ENCODE measurements at regions not wholly inside any gene's neighbourhood (a gene's known extent, or its start where the extent isn't known, plus 50 kb on each side); places are given as distances from the start of the nearest gene placed in this dataset.
"Not testable (repeated sequence)": the region's sequence is repeated elsewhere in the genome, so short reads cannot be mapped to it uniquely, and the experiment has no call there.

DNA sequence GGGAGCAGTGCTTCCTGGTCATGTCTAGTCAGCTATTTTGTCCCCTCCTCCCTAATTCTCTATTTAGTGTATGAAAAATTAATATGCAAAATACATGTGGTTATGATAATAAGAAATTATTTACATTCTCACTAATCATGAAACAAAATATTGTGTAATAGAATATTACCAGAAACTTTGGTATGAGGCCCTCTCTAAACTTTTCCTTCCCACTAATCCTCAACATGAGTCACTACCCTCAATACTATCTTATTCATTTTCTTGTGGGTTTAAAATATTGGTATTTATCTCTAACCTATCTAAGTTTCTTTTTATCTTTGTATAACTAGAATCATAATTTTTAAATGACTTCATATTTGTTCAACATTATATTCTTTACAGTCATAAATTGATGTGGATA lies 545.9 kb upstream of the PTPRD start:
- no peak for DNase-seq

DNA sequence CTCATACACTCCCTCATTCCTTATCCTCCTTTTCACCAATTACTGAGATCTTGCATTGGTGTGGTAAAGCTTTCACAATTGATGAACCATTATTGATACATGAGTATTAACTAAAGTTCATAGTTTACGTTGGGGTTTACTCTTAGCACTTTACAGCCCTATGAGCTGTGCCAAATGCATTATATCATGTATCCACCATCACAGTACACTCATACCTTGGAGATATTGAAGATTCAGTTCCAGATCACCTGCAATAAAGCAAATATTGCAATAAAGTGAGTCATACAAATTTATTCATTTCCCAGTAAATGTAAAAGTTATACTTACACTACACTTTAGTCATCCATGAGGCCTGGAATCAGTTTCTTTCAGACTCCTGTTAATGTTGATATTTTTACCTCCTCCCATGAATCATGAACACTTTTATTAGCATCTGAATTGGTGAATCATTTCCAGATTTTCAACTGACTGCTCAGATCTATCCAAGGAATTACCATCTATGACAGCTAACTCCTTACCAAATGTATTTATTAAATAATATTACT lies 546.6 kb upstream of the PTPRD start:
- DNase-seq = no peak

DNA sequence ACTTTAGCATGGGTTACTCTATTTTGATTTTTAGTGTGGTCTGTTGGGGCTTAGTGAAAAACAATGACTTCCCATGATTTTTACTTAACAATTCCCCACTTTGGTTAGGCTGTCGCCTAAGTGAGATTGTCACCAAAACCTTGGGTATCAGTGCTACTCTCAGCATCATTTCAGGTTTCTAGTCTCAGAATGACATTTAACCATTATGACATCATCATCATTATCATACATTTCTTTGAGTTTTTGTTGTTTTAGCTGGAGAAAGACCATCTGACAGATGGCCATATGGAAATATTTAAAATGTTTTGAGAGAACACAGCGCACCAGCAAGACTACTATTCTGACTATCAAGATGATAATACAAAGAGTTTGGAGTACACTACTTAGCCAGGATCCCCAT lies 551.0 kb upstream of the PTPRD start:
- no peak for DNase-seq

DNA sequence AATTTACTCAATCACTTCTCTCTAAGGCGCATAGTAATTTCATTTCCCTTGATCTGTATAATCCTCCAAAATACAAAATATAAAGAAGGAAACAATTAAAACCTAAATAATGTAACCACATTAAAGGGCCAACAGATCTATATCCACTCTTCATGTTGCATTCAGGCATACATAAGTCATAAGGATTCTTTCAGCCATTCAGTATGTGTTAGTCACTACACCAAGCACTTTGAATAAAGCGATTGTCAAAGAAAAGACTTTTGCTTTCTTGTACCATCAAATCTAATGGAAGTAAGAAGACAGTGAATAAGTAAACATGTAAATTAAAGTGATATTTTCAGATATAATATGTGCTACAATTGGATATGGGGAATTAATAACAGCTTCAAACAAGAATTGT lies 569.2 kb upstream of the PTPRD start:
- no peak for DNase-seq

DNA sequence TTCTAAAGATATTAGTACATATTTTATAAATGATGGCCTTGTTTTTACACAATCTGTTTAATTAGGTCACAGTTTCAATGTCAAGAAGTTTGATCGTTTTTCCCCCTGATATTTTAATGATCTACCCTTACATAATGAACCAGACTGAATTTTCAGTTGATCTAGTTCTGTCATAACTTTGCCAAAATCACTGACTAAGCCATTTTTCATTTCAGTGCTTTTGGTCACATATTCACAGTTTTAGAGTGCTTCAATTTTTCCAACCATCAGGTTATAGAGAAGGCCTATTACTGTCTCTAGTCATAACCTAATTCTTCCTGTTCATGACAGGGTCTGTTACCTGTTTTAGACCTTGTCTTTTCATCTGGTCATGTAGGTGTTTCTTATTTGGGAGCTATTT lies 577.9 kb upstream of the PTPRD start:
- DNase-seq = no peak

DNA sequence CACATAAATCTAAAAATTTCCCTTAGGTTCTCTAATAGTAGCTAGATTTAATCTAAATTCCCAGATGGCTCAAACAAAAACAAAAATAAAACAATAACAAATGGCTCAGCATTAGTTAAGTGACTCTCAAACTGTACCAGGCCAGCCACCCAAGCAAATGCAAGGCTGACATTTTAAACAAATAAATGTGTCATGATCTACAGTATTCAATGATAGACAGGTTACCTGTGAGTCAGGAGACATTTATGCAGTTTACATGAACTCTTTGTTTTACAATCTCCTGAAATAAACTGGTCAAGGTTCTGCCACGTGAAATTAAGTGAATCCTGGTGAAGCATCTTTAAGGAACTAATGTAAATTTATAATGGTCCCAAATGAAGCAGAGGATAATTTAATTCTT lies 580.2 kb upstream of the PTPRD start:
- no peak for DNase-seq

DNA sequence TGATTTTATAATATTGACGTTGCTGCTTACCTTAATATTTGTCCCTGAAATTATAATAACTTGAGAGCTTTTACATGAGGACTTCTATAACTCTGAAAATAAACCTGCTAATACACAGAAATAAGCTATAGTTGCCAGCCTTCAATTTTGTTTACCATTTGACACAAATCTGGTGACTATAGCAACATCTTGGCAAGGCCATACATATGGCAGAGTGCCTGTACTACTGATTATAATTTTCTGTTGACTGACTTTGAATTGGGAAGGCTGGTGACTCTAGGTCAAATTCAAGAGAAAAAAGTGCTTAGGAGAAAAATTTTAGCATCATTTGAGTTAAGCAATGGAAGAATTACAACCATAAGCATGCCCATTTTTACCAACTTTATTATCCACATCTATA lies 581.4 kb upstream of the PTPRD start:
- DNase-seq = no peak

DNA sequence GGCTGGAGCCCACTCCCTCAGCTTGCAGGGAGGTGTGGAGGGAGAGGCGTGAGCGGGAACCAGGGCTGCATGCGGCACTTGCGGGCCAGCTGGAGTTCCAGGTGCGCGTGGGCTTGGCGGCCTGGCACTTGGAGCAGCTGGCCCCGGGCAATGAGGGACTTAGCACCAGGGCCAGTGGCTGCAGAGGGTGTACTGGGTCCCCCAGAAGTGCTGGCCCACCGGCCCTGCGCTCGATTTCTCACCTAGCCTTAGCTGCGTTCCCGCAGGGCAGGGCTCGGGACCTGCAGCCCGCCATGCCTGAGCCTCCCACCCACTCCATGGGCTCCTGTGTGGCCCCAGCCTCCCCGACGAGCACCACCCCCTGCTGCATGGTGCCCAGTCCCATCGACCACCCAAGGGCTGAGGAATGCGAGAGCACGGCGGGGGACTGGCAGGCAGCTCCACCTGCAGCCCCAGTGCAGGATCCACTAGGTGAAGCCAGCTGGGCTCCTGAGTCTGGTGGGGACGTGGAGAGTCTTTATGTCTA lies 584.1 kb upstream of the PTPRD start:
- DNase-seq = not testable (repeated sequence)

DNA sequence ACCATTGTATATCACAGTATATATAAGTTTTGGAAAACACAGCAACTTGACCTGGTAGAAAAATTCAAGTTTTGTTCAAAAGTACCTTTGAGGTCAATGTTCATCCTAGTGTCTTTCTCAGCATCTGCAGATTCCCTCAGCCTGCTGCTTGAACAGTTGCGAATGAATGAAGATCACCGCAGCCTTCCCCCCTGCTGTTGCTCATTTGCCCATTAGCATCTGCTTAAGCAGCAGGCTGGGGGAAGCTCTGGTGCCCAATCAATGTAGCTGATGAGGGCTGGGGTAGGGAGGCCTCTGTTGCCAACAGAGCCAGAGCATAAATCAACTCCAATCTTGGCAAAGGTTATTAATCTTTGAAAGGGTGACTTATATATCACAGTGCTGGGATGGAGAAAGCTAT lies 586.5 kb upstream of the PTPRD start:
- no peak for DNase-seq

DNA sequence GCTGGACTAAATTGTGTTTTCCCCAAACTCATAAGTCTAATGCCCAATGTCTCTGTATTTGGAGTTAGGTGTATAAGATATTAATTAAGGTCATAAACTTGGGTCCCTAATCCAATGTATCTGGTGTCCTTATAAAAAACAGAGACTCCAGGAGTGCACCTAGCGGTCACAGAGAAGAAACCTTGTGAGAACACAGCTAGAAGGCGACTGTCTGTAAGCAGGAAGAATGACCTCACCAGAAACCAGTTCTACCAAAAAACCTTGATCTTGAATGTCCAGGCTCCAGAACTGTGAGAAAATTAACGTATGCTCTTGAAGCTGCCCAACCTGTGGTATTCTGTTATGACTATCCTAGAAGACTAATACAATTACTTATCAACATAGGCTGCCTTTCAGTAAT lies 591.7 kb upstream of the PTPRD start:
- DNase-seq = no peak

DNA sequence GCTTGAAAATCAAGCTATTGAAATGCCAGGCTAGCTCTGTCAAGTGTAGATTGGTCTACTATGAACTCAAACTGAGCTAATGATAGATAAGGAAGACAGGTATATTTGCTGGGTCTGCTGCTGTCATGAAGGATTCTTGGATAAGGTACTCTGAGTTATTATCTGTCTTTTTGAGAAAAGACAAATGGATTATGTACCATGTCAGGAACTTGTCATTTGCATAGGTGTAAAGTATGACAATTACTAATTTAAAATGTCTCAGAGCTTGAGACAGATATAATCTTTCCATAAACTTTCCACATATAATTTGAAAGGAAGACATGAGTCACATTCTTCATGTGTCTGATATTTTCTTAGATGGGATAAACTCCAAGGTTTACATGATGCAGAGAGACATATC lies 594.1 kb upstream of the PTPRD start:
- DNase-seq = no peak

DNA sequence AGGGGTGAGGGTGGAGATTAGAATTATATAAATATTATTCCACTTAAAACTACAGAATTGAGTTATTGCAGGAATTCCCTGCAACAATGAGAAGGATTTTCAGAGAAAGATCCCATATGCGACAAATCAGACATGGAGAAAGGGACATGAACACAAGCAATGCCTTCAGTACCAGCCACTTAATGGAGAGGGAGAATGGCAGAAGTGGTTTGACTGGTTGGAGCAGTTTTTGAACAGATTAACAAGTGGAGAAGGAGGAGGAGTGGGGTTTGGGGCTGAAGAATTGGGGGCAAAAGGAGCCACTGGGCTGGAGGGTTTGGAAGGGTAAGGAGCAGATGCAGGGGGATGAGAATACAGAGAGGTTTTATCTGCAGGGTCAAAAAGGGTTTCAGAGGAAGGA lies 620.9 kb upstream of the PTPRD start:
- no peak for DNase-seq

DNA sequence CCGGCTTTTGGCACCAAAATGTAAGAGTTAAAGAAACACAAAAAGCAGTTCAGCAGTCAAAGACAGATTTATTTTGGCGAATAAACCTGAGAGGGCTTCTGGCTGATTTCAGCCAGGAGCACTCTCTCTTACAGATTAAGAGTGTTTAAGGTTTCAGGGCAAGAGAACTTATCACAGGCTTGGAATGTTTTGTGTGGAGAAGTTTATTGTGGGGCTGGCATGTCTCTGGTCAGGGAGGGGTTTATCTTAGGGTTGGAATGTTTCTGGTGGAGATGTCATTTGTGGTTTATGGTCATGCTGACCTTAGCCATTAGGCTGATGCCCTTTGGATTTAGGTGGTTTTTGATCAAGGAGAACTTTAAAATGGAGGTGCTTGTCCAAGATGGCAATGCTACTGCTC lies 622.3 kb upstream of the PTPRD start:
- DNase-seq = no peak

DNA sequence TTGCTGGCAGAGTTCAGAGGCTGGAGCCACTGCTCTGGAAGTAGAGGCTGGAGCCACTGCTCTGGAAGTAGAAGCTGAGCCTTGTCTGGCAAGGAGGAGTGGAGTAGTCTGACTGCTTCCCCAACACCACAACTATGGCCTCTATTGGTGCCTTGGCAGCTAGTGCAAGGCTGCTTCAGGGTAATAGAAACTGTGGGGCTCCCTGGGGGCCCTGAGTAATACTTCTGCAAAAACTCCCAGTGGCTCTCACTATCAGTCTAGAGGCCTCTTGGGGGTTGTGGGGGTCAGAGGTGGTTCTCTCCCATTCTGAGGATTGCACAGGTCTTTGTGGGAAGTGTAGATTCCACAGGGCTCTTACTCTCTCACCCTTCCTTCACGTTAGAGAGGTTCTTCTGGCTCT lies 629.0 kb upstream of the PTPRD start:
- no peak for DNase-seq

DNA sequence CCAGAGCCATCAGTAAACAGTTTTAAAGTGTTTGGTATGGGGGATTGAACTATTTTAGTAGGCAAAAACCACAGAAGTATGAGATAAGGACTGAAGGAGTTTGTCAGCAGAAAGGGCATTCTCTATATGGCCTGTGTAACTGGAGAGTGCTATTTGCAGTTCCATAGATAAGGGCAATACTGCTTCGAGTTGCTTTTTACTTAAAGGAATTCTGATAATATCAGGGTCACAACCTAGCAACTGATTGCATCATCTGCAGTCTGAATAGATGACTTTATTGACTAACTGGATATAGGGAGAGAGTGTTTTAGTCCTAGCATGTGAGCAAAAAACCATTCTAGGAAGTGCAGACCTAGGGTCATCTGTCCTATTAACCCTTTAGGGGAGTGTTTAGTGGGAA lies 645.2 kb upstream of the PTPRD start:
- no peak for DNase-seq

DNA sequence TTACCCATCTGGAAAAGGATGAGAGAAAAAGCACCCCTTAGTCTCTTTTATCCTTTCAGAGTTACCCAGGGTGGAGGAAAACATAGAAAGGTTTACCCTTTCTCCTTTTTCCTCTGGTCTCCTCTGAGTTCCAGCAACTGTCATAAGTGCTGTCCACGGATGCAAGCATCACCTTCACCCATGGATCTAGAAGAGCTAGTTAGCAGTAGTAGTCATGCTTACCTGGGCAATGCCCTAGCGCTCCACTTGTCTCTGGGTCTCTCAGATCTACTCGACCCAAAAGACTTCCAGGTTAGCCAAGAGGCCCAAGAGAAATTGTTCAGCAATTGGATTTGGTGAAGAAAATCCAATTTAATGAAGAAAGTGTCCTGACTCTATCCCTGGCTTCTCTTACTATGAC lies 656.2 kb upstream of the PTPRD start:
- no peak for DNase-seq

DNA sequence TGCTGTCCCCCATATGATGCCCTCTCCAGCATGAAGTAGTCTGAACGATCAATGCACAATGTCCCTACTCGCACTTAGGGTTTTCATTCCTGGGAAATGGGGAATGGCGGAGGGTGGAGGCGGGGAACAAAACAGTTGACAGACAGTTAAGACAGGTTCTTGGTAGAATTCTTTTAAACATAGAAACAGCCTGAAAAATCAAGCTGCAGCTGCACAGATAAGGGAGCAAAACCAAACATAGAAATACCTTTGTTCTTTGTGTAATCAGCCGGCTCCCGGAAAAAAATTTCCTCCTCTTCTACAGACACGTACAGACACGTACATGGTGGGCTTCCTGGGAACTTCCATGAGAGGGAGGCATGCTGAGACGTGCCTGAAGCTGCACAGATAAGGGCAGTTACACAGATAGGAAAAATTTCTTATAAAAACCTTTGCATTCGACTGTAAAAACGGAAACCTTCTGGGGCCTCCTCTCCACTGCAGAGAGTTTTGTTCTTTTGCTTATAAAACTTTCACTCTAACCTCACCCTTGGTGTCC lies 662.4 kb upstream of the PTPRD start:
- no peak for DNase-seq

DNA sequence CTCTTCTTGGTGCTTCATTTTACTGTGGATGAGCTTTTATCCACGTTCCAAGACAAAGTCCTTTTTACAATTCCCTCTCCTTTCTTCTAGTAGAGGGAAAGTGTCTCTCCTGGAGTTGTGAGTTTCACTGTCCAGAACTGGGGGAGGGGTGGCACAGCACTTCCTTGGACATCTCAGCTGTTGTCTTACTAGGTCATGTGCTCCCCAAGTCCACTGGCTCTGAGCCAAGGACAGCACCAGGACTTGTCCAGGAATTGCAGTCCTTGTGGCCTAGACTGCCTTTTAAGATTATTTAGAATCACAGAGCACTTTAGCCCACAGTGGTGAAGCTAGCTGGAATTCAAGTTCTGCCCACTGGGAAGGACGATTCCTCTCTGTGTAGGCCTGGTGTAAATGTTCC lies 700.2 kb upstream of the PTPRD start:
- DNase-seq = no peak

DNA sequence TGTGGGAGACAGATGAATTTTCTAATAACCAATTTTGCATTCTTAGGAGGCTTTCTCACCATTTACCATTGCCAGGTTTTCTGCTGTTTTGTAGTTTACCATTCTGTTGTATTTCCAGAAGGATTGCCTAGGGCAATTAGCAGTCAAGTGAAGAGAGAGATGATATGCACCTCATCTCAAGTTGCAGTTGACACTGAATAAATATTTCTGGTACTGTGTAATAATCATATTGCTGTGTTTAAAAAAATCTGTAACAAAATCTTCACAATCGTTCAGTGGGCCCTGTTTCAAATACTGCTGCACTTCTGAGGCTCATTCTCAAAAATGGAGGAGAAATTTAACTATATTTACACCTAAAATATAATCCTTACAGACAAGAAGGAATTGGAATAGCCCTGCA lies 706.1 kb upstream of the PTPRD start:
- DNase-seq = no peak

DNA sequence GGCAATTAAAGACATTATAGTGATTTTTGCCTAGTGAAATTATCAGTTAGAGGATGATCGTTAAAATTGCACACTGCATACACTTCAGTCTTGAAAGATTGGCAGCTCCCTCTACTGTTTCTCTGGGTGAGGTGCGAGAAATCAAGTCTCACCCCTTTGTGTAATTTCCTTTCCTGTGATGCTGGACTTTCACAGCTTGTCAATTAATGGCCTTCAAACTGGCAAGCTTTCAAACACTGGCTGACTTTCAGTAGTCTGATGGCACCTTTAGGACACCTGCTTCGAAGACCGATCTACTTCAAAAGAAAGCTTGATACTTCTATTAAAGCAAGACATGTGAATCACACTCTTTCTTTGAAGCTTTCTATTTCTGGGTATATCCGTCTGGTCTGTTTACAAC lies 706.7 kb upstream of the PTPRD start:
- DNase-seq = no peak

DNA sequence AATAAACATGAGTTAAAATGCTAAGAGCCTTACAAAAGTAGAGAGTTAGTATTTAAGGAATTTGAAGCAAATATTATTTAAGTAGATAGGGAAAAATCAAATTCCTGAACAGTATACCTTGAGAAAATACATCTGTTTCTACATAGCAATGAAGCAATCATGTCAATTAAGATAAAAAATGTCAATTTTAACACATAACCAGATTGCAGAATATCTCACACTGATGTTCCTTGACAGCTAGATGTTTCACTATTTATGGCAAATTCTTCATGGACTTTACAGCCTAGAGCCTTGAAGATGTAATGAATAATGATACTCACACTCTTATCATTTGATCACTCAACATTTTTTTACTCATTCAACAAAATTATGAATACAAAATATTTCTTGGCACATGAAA lies 708.2 kb upstream of the PTPRD start:
- DNase-seq = no peak

DNA sequence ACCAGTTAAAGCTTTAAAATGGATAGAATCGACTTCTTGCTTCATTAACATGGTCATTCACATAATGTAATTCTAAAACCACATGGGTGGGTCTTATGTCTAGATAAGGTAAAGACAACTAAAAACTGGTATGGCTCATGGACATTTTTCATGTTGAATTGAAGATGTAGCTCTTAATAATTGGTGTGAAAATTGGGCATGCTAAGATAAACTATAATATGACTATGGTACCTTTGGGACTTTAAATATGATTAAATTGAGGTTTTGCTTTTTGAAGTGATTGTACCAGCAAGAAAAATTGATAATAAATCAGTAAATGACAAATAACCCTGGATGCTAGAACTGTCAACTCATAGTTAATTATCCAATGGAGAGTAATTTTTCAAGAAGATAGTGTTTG lies 710.7 kb upstream of the PTPRD start:
- DNase-seq = no peak

DNA sequence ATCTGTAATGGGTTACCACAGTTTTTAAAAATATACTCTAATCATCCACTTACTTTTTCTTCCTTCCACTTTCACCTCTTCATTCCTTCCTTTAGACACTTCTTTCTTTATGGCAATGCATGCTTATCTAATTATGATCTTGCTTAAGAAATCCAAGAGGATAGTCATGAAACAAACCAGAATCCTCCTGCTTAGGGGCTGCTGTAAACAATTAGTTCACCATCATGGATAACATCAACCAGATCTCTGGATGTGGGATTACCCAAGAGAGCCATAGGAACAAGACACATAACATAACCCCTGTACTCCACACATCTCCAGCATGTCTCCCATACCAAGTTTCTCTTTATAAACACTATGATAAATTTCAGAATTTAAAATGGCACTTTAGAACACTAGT lies 713.4 kb upstream of the PTPRD start:
- no peak for DNase-seq

DNA sequence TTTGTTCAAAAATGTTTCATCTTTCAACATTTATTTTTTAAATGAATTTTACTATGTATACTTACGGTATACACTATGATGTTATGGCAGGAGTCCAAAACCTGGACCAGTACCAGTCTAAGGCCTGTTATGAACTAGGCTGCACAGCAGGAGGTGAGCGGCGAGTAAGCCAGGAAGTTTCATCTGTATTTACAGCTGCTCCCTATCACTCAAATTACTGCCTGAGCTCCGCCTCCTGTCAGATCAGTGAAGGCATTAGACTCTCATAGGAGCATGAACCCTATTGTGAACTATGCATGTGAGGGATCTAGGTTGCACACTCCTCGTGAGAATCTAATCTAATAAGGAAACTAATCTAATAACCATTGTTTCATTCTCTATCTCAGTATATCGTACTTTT lies 715.5 kb upstream of the PTPRD start:
- DNase-seq = no peak

DNA sequence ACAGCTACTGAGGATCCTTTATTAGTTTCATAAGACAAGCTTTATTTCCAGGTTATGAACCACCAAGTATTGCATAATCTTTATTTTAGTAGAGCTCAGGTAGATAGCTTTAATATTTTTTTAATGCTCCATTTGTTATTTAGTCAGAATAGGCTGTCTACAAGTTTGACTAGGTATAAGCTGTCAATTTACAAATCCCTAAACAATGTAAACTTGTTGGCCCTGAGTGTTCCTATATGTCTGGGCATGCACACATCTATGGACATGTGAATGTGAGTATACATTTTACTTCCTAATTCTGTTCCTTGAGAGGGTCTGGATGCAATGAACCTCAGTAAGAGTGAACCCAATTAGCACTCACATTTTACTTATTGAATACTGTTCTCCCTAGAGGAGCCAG lies 722.2 kb upstream of the PTPRD start:
- DNase-seq = no peak

DNA sequence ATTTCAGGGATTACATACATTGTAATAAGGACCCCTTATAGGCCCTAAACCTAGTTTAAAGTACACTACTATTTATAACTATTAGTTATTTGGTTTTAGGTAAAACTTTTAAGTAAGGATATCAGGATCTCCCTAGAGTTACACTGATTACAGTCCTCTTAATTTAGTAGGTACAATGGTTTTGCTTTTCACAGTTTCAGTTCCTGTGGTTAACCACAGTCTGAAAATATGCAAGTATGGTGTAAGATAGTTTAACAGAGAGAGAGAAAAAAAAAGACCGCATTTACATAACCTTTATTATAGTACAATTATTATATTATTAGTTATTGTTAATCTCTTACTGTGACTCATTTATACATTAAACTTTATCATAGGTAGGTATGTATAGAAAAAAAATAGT lies 725.3 kb upstream of the PTPRD start:
- no peak for DNase-seq

Measured in SW 1271 (cell line).